H1 (cell line): ENCODE measurements at regions not wholly inside any gene's neighbourhood (a gene's known extent, or its start where the extent isn't known, plus 50 kb on each side); places are given as distances from the start of the nearest gene placed in this dataset.

ENCODE experiments used
- CTCF ChIA-PET: fragments of 300-600 bp; sonication (Branson Sonifier 250); formaldehyde crosslinking; loops from one replicate; lab custom pipeline; 2021; ENCODE audit not compliant: partially characterized antibody; lab: Charles Lee
- POLR2A ChIA-PET: fragments of 300-600 bp; sonication (Branson Sonifier 250); formaldehyde crosslinking; loops from one replicate; lab custom pipeline; 2021; ENCODE audit warnings: inconsistent platforms; ENCODE audit not compliant: partially characterized antibody; lab: Charles Lee
- DNase-seq, 2 experiments: peaks; one replicate each; pipeline versions ENCODE4 v3.0.0 to v3.0.0-alpha.2; 2010 to 2022; ENCODE audit warnings: low spot score in 2 of 2, low read depth in 1 of 2, mixed read lengths in 1 of 2
- FAIRE-seq: peaks from 2 replicates; lab custom pipeline; 2011; peaks lifted over from hg19 to GRCh38; lab: Jason Lieb, UNC
- H2AFZ ChIP-seq: 2 replicates; pipeline ENCODE4 v1.8.1; 2012; ENCODE audit warnings: low read length, inconsistent platforms
- H2AK5ac ChIP-seq: 2 replicates; pipeline ENCODE4 v1.6.1; 2013; ENCODE audit warnings: low read depth, low read length
- H2BK120ac ChIP-seq: replicated peaks from 2 replicates; pipeline ENCODE3; 2013; ENCODE audit warnings: low read depth, low read length, inconsistent platforms
- H2BK12ac ChIP-seq: 2 replicates; pipeline ENCODE4 v1.6.1; 2013; ENCODE audit warnings: low read depth, low read length
- H2BK15ac ChIP-seq: 2 replicates; pipeline ENCODE4 v1.6.1; 2013; ENCODE audit warnings: low read length
- H2BK20ac ChIP-seq: 2 replicates; pipeline ENCODE4 v1.6.1; 2013; ENCODE audit warnings: low read length
- H2BK5ac ChIP-seq: 2 replicates; pipeline ENCODE4 v1.6.1; 2013; ENCODE audit warnings: low read depth, low read length
- H3K14ac ChIP-seq: 2 replicates; pipeline ENCODE4 v1.6.1; 2013; ENCODE audit warnings: inconsistent platforms; ENCODE audit not compliant: insufficient read length
- H3K18ac ChIP-seq: 2 replicates; pipeline ENCODE4 v1.6.1; 2013; ENCODE audit warnings: low read length; ENCODE audit errors: extremely low read depth
- H3K23ac ChIP-seq: 2 replicates; pipeline ENCODE4 v1.6.1; 2013; ENCODE audit warnings: inconsistent platforms; ENCODE audit not compliant: insufficient read length
- H3K23me2 ChIP-seq: 2 replicates; pipeline ENCODE4 v1.6.1; 2013; ENCODE audit warnings: low read depth, low read length
- H3K27ac ChIP-seq: 2 replicates; pipeline ENCODE4 v1.6.1; 2011; ENCODE audit warnings: low read depth, low read length, inconsistent platforms
- H3K27me3 ChIP-seq, 4 experiments: replicated peaks in 1 of 4; 1 replicate in 1 of 4; 2 replicates in 3 of 4; pipeline versions ENCODE4 v1.6.1 to v1.8.1; 2011 to 2013; ENCODE audit warnings: low read length in 3 of 4, mild to moderate bottlenecking in 3 of 4, inconsistent platforms in 2 of 4, mixed read lengths in 2 of 4, moderate library complexity in 1 of 4; ENCODE audit not compliant: control insufficient read depth in 3 of 4, insufficient read depth in 3 of 4; ENCODE audit errors: extremely low read depth in 1 of 4
- H3K36me3 ChIP-seq, 4 experiments: 2 replicates each; pipeline versions ENCODE4 v1.6.1 to v1.8.1; 2011 to 2013; ENCODE audit warnings: mild to moderate bottlenecking in 4 of 4, low read length in 3 of 4, moderate library complexity in 2 of 4, control low read depth in 1 of 4, inconsistent platforms in 1 of 4; ENCODE audit not compliant: insufficient read depth in 4 of 4, control insufficient read depth in 2 of 4
- H3K4ac ChIP-seq: replicated peaks from 2 replicates; pipeline ENCODE3; 2013; ENCODE audit warnings: low read length, low read depth, mixed read lengths, inconsistent platforms; ENCODE audit not compliant: insufficient read length
- H3K4me1 ChIP-seq, 4 experiments: replicated peaks in 1 of 4; 1 replicate in 1 of 4; 2 replicates in 3 of 4; pipeline versions ENCODE4 v1.6.1 to v1.8.1; 2011 to 2013; ENCODE audit warnings: low read length in 3 of 4, inconsistent platforms in 2 of 4, mixed read lengths in 1 of 4; ENCODE audit not compliant: insufficient read depth in 4 of 4, control insufficient read depth in 3 of 4
- H3K4me2 ChIP-seq, 2 experiments: 2 replicates each; pipeline versions ENCODE4 v1.6.1 to v1.8.1; 2011 to 2013; ENCODE audit warnings: low read depth in 2 of 2, low read length in 2 of 2, control low read depth in 1 of 2, inconsistent platforms in 1 of 2, mild to moderate bottlenecking in 1 of 2; ENCODE audit not compliant: insufficient read depth in 1 of 2
- H3K4me3 ChIP-seq, 4 experiments: fragments of 200-600, 300-600 bp in 1 of 4; sonication (generic), shearing (Covaris generic), sonication (Bioruptor Twin) in 1 of 4; 2 replicates each; pipeline versions ENCODE4 v1.5.1 to v1.8.1; 2011 to 2016; ENCODE audit warnings: low read length in 4 of 4, low read depth in 3 of 4, control low read depth in 2 of 4, inconsistent platforms in 2 of 4, mild to moderate bottlenecking in 2 of 4, mixed read lengths in 1 of 4, moderate library complexity in 1 of 4; ENCODE audit not compliant: insufficient read depth in 2 of 4; ENCODE audit errors: extremely low read depth in 1 of 4
- H3K56ac ChIP-seq: replicated peaks from 2 replicates; pipeline ENCODE3; 2013; ENCODE audit warnings: low read depth, mild to moderate bottlenecking, mixed read lengths, low read length, inconsistent platforms; ENCODE audit not compliant: insufficient read length
- H3K79me1 ChIP-seq: 2 replicates; pipeline ENCODE4 v1.6.1; 2013; ENCODE audit warnings: low read depth, low read length, control low read depth
- H3K79me2 ChIP-seq, 2 experiments: 2 replicates each; pipeline versions ENCODE4 v1.6.1 to v1.8.1; 2012 to 2013; ENCODE audit warnings: low read length in 2 of 2, mild to moderate bottlenecking in 2 of 2, inconsistent platforms in 1 of 2; ENCODE audit not compliant: insufficient read depth in 2 of 2, control insufficient read depth in 1 of 2
- H3K9ac ChIP-seq, 4 experiments: replicated peaks in 1 of 4; 1 replicate in 1 of 4; 2 replicates in 3 of 4; pipeline versions ENCODE4 v1.6.1 to v1.8.1; 2011 to 2013; ENCODE audit warnings: low read depth in 3 of 4, low read length in 3 of 4, control low read depth in 2 of 4, mild to moderate bottlenecking in 2 of 4, moderate library complexity in 2 of 4, inconsistent platforms in 1 of 4; ENCODE audit errors: extremely low read depth in 1 of 4
- H3K9me3 ChIP-seq, 2 experiments: 2 replicates each; pipeline versions ENCODE4 v1.6.1 to v1.8.1; 2012 to 2013; ENCODE audit warnings: mild to moderate bottlenecking in 2 of 2, moderate library complexity in 2 of 2, control low read depth in 1 of 2, inconsistent platforms in 1 of 2, low read depth in 1 of 2, low read length in 1 of 2, mixed read lengths in 1 of 2; ENCODE audit not compliant: insufficient read depth in 2 of 2
- H4K20me1 ChIP-seq, 2 experiments: replicated peaks in 1 of 2; 2 replicates each; pipeline versions ENCODE3 to v1.8.1; 2011 to 2013; ENCODE audit warnings: inconsistent platforms in 2 of 2, low read length in 2 of 2, mild to moderate bottlenecking in 1 of 2; ENCODE audit not compliant: insufficient read depth in 2 of 2, control insufficient read depth in 1 of 2
- H4K5ac ChIP-seq: 2 replicates; pipeline ENCODE4 v1.6.1; 2013; ENCODE audit warnings: low read length, low read depth, mixed read lengths, inconsistent platforms; ENCODE audit not compliant: insufficient read length
- H4K8ac ChIP-seq: 2 replicates; pipeline ENCODE4 v1.8.0; 2013; ENCODE audit warnings: mild to moderate bottlenecking, moderate library complexity, low read length, inconsistent platforms; ENCODE audit not compliant: insufficient read depth; ENCODE audit errors: extremely low read depth
- H4K91ac ChIP-seq: replicated peaks from 2 replicates; pipeline ENCODE3; 2013; ENCODE audit warnings: low read length, mixed read lengths, inconsistent platforms; ENCODE audit not compliant: insufficient read length
- HDAC2 ChIP-seq, 2 experiments: fragments of 300-600 bp in 1 of 2; sonication (generic) in 1 of 2; IDR thresholded peaks; 2 replicates each; pipeline ENCODE4 v1.6.1; 2011 to 2012; ENCODE audit warnings: low read depth in 2 of 2, low read length in 2 of 2, mild to moderate bottlenecking in 2 of 2, moderate library complexity in 2 of 2, borderline replicate concordance in 1 of 2, inconsistent platforms in 1 of 2
- WGBS, 2 experiments: shearing (Covaris generic) in 1 of 2; methylation state at CpG; one replicate each; pipeline versions ENCODE4 v1.1.6 to v1.1.7; 2013 to 2015; ENCODE audit warnings: low lambda C conversion rate in 2 of 2, mixed read lengths in 2 of 2, inconsistent platforms in 1 of 2, low coverage in 1 of 2, missing lambda C conversion rate in 1 of 2; ENCODE audit not compliant: insufficient replicate concordance in 2 of 2, insufficient coverage in 1 of 2, insufficient read length in 1 of 2; ENCODE audit errors: extremely low coverage in 1 of 2, missing lambda C conversion rate in 1 of 2; 5-methylcytosine and 5-hydroxymethylcytosine counted together

GRCh38 chr2:196278491-196278911 is 107.1 kb upstream of the STK17B start:
- Histone ChIP-seq H2BK12ac (no peak overlapping the region), H2BK5ac (no peak overlapping the region), H3K36me3 (no peaks in the 10 kb centered on the region), H4K20me1 (no peaks in the 10 kb centered on the region), H3K23me2 (no peaks in the 10 kb centered on the region), H2BK15ac (no peak overlapping the region), H2AFZ (no peak overlapping the region), H2BK20ac (no peak overlapping the region), H3K9me3 (no peaks in the 10 kb centered on the region; a peak in 1 of 4 replicates), H3K14ac (no peak overlapping the region), H2AK5ac (no peak overlapping the region), H3K18ac (no peak overlapping the region), H3K79me2 (no peaks in the 10 kb centered on the region), H3K4me3 (no peak overlapping the region), H4K5ac (no peak overlapping the region), H3K4me1 (no peaks in the 10 kb centered on the region), H3K27me3 (no peaks in the 10 kb centered on the region), H4K91ac (no peak overlapping the region), H3K4me2 (no peak overlapping the region), H3K4ac (no peak overlapping the region), H3K79me1 (no peaks in the 10 kb centered on the region), H4K8ac (no peak overlapping the region), H2BK120ac (no peak overlapping the region), H3K56ac (no peak overlapping the region), H3K27ac (no peak overlapping the region), H3K9ac (no peak overlapping the region), H3K23ac (no peak overlapping the region)
- POLR2A ChIA-PET = no interaction called here
- no peak for DNase-seq
- 95% methylated on average over 10 of the region's 10 CpGs; no CpG with 5 or more reads in 1 of the 2 experiments for WGBS, 2 experiments
- FAIRE-seq = no peak
- CTCF ChIA-PET = interaction anchor here (0.6 to 6.5 kb wide), 11 partner anchors 9 to 472 kb away, joined by 3 to 84 read pairs (median 4); no protein-coding TSS in a partner anchor
- no peak for TF ChIP-seq HDAC2 (IDR thresholded peaks at IDR 0.05; ENCODE audit: borderline replicate concordance in 1 of 2, low read depth in 2 of 2, low read length in 2 of 2)
